ENCODE measurements at regions not wholly inside any gene's neighbourhood (a gene's known extent, or its start where the extent isn't known, plus 50 kb on each side); places are given as distances from the start of the nearest gene placed in this dataset.

DNA sequence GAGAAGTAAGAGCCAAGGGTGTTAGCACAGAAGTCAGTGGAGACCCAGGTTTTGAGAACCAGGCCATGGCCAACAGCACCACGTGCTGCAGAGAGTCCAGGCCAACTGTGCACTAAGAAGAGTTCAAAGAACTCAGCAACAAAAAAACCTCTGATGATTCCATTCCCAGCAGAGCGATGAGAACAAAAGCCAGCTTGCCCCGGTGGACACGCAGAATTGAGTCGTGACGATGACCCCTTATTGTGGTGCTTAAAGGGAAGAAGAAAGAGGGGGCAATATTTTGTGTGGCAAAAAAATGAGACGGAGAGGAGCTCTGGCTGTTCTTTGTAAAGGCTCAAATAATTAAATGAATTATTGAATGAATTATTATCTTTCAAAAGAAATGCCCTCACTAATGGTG lies 468.3 kb upstream of the AUTS2 start:
- DNase-seq, result no peak

DNA sequence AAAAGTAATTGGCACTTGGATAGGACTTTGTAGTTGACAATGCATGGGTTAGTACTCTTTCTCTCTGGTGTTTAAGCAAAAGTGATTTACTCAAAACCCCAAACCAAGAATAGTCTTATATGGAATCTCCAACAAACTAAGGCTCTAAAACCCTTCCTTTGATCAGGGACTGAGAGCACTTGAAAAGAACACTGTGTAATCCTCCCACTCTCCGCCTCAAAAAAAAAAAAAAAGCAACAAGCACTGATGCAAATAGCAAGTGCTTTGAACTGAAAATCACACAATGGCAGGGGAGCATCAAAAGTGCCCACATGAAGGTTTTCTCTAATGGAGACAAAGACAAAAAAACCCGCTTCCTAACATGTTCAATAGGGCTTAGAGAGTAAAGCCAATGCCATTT lies 467.9 kb upstream of the AUTS2 start:
- DNase-seq, result no peak

GRCh38 chr7:69134316-69134715 lies 464.0 kb upstream of the AUTS2 start:
- DNase-seq, result no peak

DNA sequence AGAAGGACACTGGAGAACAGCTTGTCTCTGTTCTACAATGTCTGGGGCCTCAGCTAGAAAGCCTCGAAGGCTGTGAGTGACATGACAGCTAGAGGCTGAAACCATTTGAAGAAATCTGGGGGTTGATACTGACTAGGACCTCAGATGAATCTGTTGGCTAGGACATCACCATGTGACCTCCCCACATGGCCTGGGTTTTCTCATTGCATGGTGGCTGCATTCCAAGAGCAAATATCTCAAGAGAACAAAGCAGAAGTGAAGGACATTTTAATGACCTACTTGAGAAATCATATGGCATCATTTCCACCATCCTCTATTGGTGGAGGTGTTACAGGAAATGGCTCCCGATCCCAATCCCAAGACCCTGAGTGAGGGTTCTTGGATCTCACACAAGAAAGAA lies 450.6 kb upstream of the AUTS2 start:
- no peak for DNase-seq

DNA sequence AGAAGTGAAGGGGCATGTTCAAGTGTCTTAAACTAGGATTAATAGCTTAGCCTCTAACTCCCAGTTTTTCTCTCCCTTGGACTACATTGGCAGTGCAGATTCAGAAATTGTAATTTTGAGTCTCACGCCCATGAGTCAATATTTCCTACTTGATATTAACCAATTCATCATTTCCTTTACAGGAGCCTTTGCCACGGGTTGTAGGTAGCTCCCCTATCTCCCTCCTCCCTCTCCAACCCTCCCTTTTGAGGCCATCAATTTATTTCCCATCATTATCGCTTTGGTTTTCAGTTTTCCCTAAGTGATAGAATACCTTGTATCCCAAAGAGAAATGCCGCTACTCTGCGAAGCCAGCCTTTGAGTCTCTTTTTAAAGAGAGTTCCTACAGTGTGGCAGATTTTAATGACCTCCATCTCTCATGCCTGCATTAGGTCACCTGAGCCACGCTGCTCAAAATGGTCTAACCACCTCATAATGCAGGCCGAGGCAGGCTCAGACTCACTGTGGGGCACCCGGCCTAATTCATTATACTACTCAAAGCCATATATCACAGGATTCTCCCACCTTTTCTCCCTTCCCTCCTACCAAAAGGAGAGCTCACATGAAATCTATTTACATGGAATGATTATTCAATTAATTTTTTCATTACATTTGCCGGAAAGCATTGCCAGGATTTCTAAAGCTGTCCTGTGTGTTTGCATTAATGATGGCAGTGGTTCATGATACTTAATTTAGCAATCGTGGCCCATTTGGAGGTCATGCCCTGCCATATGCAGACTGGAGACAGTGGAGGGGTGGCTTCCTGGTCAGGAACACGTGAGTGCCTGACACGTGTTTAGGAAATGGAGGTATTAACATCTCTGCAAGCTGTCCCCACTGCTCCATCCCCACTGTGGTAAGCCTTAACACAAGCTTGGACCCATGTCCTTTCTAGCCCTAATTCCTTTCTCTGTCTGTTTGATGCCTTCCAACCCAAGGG lies 448.2 kb upstream of the AUTS2 start:
- no peak for DNase-seq

DNA sequence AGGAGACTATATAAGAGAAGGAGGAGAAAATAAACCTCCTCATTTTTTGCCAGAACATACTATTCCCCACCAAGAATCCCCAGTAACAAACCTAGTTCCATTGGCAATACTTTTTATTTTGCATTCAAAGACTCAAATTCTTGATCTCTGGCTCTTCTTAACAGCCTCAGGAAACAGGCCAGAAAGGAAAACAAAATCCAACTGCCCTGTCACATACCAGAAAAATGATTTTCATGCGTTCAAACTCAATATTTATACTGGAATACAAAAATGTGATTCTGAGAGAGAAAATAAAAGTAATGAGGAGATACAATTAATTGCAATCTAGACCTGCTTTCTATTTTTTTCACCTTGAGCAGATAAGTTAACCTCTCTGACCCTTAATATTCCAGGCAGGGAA lies 435.9 kb upstream of the AUTS2 start:
- DNase-seq, result no peak

DNA sequence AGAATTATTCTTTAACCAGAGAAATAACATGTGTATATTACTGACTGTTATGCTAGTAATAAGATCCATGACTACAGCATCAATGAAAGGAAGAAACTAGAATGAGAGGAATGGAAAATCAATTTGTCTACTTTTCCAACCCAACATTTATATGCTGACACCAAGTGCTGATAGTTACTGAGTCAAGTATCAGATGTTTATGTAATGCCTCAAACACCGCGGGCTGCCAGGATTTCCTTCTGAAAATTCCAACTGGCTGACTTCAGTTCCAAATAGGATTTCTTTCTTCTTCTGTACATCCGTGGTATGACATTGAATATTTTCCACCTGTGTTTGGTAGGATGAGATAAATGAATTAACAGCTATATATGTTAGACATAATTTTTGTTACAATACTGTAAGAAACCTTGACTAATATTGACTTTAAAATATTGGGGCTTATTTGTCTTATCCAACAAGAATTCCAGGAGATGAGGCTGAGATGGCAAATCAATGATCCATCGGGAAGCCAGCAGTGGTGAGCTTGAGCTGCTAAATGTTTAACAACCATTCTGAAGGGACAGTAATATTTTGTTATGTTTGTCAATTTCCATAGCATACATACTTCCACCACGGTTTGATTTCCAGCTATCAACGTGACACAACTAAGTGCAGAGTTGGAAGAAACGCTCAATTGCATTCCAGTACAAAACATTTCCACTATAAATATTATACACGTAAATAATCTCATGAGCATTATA lies 435.2 kb upstream of the AUTS2 start:
- DNase-seq, result no peak

DNA sequence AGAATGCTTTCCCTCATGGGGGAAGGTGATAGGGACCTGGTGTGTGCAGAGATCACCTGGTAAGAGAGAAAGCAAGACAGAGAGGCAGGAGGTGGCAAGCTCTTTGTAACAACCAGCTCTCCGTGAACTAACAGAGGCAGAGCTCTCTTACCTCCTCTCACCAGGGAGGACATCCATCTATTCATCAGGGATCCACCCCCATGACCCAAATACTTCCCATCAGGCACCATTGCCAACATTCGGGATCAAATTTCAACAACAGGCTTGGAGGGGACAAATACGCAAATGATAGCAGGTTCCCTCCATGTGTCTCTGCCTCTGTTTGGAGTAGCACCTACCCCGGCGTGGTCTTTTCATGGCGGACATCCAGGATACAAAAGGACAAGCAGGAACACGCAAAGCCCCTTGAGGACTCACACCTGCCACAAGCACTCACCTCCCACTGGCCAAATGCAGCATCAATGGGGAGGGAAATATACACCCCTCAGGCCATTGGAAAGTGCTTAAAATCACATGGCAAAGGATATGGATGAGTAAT lies 431.2 kb upstream of the AUTS2 start:
- no peak for DNase-seq

DNA sequence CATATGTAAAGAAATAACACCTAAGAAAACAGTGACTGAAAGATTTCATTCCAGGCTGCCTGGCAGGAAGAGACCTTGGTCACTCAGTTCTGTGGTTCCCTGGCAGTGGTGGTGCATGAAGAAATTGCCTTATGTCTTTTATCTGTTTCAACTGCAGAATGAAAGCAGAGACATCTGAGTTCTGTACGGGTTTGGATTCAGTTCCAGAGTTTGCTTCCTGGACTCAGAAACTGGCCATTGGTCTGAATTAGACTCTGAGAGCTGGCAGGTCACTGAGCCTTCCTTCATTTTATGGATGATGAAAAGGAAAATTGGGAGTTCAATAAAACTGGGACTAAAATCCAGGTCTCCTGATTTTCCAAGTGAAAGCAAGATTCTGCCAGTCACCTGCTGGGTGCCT lies 428.9 kb upstream of the AUTS2 start:
- no peak for DNase-seq

DNA sequence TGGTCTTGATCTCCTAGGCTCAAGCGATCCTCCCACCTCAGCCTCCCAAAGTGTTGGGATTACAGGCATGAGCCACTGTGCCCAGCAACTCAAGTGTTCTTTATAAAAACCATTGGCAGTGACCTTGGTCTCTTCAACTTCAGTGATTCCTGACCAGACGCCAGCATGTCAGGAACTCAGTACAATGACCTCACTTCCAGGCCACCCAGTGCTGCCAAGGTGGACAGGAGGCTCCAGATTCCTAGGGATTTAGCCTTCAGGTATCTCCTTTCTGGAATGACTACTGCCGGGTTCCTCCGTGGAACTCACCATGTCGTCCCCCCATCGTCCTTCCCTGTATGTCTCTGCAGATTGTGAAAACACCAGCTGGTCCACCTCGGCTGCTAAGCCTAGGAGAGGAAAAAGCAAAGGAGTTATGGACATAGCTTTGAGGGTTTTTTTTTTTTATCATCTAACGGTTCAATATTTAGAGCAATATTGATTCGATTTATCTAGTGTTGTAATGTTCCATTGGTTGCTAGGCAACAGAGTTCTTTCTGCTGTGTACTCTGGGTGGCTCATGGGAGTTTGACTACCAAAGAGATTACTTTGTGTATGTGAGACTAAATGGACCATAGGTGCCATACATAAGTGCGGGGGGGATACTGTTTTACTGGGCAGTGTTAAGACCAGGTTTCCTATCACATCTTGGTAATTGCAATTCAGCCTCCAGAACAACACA lies 425.8 kb upstream of the AUTS2 start:
- no peak for DNase-seq

DNA sequence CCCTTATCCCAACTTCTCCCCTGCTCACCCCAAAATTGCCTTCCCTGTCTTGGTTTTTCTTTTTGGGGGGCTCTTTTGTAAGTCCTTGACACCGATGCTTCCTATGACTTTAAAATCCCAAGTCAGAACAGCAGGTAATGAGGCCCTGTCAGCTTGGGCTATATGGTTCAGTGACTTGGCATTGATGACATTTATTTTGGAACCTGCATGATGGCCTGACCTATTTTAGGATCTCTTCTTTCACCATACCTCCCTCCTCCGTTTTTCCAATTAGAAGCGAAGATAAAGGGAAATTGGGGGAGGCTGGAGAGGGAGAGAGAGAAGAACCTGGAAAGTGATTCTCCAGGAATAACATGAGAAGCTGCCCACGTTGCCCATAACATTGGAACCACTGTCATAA lies 424.9 kb upstream of the AUTS2 start:
- no peak for DNase-seq

DNA sequence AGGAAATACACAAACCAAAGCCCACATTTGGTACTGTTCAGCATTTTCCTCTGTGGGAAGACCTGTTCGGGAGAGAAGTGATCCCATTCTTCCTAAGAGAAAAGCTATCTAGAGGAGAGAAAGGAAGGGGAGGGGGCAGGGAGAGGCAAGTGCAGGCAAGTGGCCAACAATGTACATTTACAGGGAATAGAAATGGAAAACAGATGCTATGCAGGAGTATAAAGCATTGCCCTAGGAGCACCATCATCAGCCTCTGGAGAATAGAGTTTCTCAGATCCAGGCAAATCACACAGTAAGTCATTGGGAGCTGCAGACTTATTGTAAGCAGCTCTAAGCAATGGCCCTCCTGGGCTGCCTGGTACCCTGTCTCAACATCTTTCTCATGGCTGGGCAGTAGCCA lies 424.4 kb upstream of the AUTS2 start:
- DNase-seq, result no peak

- DNase-seq, result no peak
Observed at GRCh38 chr7:69176841-69177240, 421.4 kb upstream of the AUTS2 start.

DNA sequence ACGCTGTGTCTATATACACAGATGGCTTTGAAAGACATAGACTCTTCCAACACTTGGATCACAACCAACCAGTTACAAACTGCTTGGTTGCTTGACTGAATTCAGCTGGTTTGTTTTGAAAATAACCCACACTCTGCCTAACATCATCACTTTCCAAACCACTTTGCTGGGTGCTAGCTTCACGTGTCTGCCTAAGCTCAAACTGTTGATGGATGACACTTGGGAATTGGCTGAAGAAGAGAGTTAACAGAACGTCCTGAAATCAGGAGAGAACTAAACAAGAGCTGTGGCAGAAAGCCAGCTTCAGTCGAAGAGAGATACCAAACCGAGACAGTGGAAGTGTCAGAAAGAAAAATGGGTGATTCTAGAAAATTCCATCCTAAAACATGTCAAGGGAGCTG lies 420.8 kb upstream of the AUTS2 start:
- DNase-seq, result no peak

DNA sequence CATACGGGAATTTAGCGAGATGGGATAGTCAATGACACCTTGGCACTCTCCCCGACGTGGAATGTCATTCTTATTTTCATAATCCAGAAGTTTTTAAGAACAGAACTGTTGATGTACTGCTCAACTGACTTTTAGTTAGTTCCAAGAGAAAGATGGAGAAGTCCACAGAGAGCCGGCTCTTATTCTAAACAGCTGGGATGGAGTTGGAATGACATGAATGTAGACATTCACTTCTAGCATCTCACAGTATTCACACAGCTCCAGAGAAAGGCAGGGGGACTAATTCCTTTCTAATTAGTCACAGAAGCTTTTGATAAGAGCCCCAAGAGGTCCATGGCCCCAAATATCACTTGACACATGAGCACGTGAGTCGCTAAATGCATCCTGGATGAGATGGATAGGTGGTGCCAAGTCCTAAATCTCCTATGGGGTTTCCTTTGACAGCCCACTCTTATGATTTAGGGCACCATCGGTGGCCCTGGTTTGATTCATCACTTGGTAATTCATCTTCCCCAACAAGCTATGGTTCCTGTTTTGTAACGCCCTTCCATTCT lies 420.3 kb upstream of the AUTS2 start:
- DNase-seq, result no peak

DNA sequence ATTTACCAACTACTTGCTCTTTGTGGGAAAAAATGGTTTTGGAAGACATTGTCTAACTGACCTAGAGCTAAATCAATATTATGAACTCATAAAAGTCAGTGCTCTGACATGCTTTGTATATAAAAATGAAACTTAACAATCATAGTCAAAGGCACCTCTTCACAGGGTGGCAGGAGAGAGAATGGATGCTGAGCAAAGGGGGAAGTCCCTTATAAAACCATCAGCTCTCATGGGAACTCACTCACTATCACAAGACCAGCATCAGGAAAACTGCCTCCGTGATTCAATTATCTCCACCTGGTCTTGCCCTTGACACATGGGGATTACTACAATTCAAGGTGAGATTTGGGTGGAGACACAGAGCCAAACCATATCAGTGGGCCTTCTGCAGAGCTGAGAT lies 417.6 kb upstream of the AUTS2 start:
- no peak for DNase-seq

GRCh38 chr7:69182596-69183467 lies 415.4 kb upstream of the AUTS2 start:
- DNase-seq, result no peak

DNA sequence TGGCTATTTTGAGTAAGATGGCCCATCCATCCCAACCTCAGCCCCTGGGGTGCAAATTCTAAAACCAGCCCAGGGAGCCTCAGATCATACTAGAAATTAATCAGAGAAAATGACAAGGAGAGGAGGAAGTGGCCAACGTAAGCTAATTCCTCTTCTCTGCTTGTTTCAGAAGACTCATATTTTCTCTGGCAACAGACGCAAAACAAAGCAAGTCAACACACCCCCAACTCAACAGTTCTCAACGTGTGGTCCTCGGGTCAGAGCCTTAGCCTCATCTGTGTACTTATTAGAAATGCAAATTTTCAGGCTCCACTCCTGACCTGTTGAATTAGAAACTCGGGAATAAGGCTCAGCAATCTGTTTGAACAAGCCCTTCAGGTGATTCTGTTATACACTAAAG lies 413.9 kb upstream of the AUTS2 start:
- no peak for DNase-seq

DNA sequence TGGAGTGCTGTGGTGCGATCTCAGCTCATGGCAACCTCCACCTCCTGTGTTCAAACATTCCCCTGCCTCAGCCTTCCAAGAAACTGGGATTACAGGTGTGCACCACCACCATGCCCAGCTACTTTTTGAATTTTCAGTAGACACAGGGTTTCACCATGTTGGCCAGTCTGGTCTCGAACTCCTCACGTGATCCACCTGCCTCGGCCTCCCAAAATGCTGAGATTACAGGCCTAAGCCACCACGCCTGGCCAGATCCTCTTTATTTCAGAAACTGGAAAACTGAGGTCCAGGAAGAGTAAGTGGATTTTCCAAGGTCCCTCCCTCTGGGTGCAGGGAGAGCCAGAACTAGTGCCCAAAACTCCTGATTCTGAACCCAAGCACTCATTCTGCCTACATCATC lies 413.1 kb upstream of the AUTS2 start:
- no peak for DNase-seq

DNA sequence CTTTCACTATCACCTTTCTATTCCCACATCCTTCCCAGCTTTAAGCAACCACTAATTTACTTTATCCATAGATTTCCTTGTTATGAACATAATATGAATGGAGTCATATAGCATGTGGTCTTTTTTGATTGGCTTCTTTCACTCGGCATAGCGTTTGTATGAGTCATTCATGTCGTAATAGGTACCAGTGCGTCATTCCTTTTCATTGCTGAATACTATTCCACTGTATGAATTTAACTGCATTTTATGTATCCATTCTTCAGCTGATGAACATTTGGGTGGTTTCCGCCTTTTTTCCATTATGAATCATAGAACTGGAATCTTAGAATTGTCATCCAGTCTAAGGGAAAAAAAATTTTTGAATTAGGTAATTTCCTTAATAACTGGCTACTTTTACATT lies 411.3 kb upstream of the AUTS2 start:
- no peak for DNase-seq

GRCh38 chr7:69187824-69188333 lies 410.4 kb upstream of the AUTS2 start:
- no peak for DNase-seq

- DNase-seq, result no peak
Observed at GRCh38 chr7:69189406-69189805, 408.9 kb upstream of the AUTS2 start.
